NCI-H2081 treated with DMSO at 0.1 percent for 48 hours (cell line): ENCODE measurements at regions not wholly inside any gene's neighbourhood (a gene's known extent, or its start where the extent isn't known, plus 50 kb on each side); places are given as distances from the start of the nearest gene placed in this dataset.
"Not testable (repeated sequence)": the region's sequence is repeated elsewhere in the genome, so short reads cannot be mapped to it uniquely, and the experiment has no call there.

Experiments
- DNase-seq: peaks from one replicate; lab custom pipeline; 2025; lab: John Stamatoyannopoulos, UW

DNA sequence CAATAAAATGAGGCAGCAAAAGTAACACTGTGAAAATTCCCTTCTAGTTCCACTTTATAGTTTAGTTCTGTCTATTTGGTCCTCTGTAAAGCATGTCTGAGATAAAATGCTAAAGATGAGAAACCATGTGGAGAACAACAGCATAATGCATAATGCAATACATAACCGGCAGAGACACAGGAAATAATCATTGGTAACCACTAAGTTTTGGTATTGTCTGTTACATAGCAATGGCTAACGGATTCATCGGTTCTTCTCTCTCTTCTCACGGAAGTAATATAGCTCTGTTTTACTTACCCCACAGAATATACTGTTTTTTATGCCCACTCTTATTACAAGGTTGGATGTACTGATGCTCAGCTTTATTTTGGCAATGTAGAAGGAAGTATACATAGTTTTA lies 158.9 kb downstream of the FAM174A start:
- no peak for DNase-seq

- no peak for DNase-seq
Observed at GRCh38 chr5:100697970-100698369, 162.8 kb downstream of the FAM174A start.

GRCh38 chr5:100706776-100707175 lies 171.6 kb downstream of the FAM174A start:
- DNase-seq, result no peak

DNA sequence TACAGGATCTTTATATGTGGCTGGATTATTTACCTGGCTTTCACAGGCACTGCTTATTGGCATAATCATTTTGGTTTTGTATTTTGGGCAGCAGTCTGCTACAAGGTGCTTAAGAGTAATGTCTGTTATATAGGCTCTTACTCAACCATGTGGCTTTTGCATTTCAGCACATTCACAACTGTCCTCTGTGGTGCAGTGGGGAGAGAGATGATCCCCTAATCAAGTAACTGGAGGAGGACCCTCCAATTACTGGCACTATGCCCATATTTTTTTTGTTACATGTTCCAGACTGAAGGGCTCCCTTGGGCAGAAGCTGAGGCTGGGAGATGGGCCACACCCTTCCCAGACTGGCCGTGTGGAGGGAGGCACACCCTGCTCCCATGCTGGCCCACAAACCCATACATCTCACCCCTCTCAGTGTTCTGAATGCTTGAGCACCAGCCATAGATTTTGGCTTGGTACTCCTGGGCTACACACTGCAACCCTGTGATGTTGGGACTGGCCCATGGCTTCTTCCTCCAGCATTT lies 173.5 kb downstream of the FAM174A start:
- no peak for DNase-seq

DNA sequence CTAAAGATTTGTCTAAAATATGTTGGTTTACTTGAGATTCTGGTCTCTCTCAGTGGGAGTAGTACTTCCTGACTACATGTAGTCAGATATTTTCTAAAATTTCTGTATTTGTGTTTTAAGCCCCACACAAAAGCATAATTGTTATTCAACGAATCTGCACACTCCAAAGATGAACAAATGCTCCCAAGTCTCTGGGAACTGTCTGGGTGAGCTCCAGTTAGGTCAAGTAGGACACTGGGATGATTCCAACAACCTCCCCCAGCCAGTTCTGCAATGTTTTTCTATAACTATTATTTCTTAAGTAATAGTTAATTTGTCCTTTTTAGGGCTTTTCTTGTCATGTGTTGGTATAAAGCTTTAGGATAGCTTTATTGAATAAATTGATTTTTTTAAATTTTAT lies 174.6 kb downstream of the FAM174A start:
- DNase-seq, result no peak

DNA sequence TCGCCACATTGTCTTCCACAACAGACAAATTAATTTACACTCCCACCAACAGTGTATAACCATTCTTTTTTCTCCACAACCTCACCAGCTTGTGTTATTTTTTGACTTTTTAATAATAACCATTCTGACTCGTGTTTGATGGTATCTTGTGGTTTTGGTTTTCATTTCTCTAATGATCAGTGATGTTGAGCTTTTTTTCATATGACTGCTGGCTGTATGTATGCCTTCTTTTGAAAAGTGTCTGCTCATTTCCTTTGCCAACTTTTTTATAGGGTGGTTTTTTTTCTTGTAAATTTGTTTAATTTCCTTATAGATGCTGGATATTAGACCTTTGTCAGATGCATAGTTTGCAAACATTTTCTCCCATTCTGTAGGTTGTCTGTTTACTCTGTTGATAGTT lies 179.6 kb downstream of the FAM174A start:
- DNase-seq, result not testable (repeated sequence)

DNA sequence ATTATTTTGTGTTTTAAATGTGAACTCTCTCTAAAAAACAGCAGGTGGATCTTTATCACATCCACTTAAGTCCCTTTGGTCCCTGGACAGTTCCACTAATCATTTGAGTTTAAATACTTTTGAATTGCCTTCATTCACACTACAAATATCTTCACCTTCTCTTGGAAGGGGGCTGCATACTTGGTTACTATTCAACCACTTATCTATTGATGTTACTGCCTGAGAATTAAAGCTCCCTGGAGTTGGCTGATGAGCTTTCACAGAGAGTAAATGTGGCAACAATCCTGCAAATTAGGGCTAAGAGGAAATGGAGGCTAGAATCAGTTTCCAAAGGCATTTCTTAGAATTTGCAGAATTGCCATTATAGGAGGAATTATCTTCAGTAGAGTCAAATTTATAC lies 180.4 kb downstream of the ST8SIA4 start:
- no peak for DNase-seq

DNA sequence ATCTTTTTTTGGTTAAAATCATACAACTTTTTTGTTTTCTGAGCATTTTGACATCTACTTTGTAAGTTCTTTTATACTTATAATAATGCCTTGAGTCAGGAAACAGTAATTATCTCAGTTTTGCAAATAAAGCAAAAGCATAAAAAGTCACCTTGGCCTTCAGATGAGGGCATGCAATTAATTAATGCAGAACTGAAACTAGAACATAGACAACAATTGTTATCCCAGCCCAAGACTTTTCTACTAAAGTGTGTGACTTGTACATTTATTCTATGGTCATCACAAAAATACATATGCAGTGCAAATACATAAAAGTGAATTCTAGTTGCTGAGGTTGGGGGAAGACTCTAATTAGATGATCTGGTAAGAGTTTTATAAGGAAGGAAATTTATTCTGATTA lies 179.9 kb downstream of the ST8SIA4 start:
- no peak for DNase-seq

DNA sequence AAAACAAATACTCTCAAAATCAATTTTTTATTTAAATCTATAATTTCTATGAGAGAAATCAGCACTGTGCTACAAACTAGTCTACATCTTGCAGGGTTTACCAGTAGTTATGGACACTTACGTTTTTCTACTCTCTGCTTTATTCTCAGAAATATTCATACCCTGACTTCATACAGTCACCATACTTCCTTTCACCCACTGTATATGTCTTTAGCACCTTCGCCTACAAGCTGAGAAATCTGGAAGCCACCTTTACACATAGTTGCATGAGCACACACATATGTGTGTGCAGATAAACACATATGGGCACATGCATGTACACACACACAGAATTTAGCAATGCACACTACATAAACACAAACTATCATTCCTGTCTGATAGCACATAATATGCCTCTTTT lies 177.0 kb downstream of the ST8SIA4 start:
- DNase-seq, result no peak

GRCh38 chr5:100731768-100732167 lies 171.3 kb downstream of the ST8SIA4 start:
- no peak for DNase-seq

DNA sequence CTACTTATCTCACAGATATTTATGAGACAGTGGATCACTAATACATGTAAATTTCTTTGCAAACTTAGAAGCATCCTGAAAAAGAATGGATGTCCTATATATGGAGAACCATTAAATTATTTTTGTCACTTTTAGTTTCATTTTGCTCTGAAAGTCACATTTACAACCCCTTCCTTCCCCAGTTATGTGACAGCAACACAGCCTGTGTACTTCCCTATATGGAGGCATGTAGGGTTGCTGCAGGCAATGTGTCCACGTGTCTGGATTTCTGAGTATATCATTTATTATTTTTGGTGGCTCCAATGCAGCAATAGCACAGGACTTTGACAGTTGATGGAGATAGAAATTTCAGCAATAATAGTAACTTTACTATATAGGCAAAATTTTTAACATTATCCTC lies 156.4 kb downstream of the ST8SIA4 start:
- no peak for DNase-seq

- DNase-seq, result no peak
Observed at GRCh38 chr5:100749771-100750284, 153.3 kb downstream of the ST8SIA4 start.

DNA sequence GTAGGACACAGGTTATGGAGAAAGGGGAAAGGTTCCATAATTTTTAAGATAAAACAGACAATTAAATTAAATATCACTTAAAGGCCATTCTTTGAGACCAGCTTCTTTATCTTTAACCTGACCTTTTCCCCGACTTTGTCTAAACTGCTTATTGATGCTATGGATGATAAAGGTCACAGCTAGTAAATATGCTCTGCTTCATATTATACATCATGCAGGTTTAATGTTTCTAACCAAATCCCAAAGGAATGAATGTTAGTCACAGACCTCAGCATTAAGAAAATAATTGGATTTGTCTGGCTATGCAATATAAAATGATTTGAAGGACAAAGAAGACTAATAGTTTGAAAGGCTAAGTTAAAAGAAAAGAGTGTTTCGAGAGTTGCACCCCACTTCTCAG lies 147.6 kb downstream of the ST8SIA4 start:
- no peak for DNase-seq
